SK-N-DZ (cell line): ENCODE measurements at regions not wholly inside any gene's neighbourhood (a gene's known extent, or its start where the extent isn't known, plus 50 kb on each side); places are given as distances from the start of the nearest gene placed in this dataset.

ENCODE experiments used
- DNase-seq: peaks from one replicate; pipeline ENCODE4 v3.0.0-alpha.2; 2015; ENCODE audit warnings: low spot score

- DNase-seq: no peak
Observed at GRCh38 chr1:57727121-57727520, 303.3 kb upstream of the DAB1 start.

GRCh38 chr1:57725318-57725717 is 301.5 kb upstream of the DAB1 start:
- no peak for DNase-seq

- DNase-seq: no peak
Observed at GRCh38 chr1:57724535-57724934, 300.7 kb upstream of the DAB1 start.

GRCh38 chr1:57722285-57722978 is 298.6 kb upstream of the DAB1 start:
- no peak for DNase-seq

- DNase-seq: no peak
Observed at GRCh38 chr1:57721001-57721400, 297.1 kb upstream of the DAB1 start.

- DNase-seq: no peak
Observed at GRCh38 chr1:57719274-57719673, 295.4 kb upstream of the DAB1 start.

GRCh38 chr1:57713501-57713900 is 289.6 kb upstream of the DAB1 start:
- DNase-seq: no peak

GRCh38 chr1:57712846-57713245 is 289.0 kb upstream of the DAB1 start:
- peak; percentile 1 for DNase-seq

GRCh38 chr1:57711326-57711725 is 287.5 kb upstream of the DAB1 start:
- no peak for DNase-seq

GRCh38 chr1:57707631-57708030 is 283.8 kb upstream of the DAB1 start:
- DNase-seq: no peak

- DNase-seq: no peak
Observed at GRCh38 chr1:57704811-57705210, 281.0 kb upstream of the DAB1 start.

GRCh38 chr1:57704231-57704630 is 280.4 kb upstream of the DAB1 start:
- no peak for DNase-seq

- no peak for DNase-seq
Observed at GRCh38 chr1:57696904-57697303, 273.0 kb upstream of the DAB1 start.

GRCh38 chr1:57696043-57696442 is 272.2 kb upstream of the DAB1 start:
- DNase-seq: no peak

- no peak for DNase-seq
Observed at GRCh38 chr1:57686306-57686705, 262.4 kb upstream of the DAB1 start.

GRCh38 chr1:57683037-57683942 is 259.4 kb upstream of the DAB1 start:
- no peak for DNase-seq

GRCh38 chr1:57678138-57678537 is 254.3 kb upstream of the DAB1 start:
- no peak for DNase-seq

GRCh38 chr1:57675776-57676175 is 251.9 kb upstream of the DAB1 start:
- DNase-seq: no peak

- no peak for DNase-seq
Observed at GRCh38 chr1:57674801-57675200, 250.9 kb upstream of the DAB1 start.

GRCh38 chr1:57672346-57673140 is 248.7 kb upstream of the DAB1 start:
- no peak for DNase-seq

GRCh38 chr1:57671750-57672149 is 247.9 kb upstream of the DAB1 start:
- DNase-seq: no peak

GRCh38 chr1:57659804-57660203 is 235.9 kb upstream of the DAB1 start:
- DNase-seq: no peak
